HCT116 (cell line): ENCODE measurements at regions not wholly inside any gene's neighbourhood (a gene's known extent, or its start where the extent isn't known, plus 50 kb on each side); places are given as distances from the start of the nearest gene placed in this dataset.

Source experiments
- ATAC-seq: fragments of 200-7000 bp; cut with Tn5 transposase; 2 replicates; pipeline ENCODE4 v1.9.1; 2020; ENCODE audit warnings: mild to moderate bottlenecking, moderate library complexity
- BruUV-seq: library from RNA; stranded (reverse); fragments of 400-500 nt; replicated peaks from 2 replicates; lab custom pipeline; 2021; lab: Mats Ljungman, UMichigan
- CTCF ChIA-PET: fragments of 300-600 bp; sonication (Branson Sonifier 250); formaldehyde crosslinking; loops from one replicate; lab custom pipeline; 2021; ENCODE audit warnings: antibody characterized with exemption; lab: Charles Lee
- POLR2A ChIA-PET: fragments of 300-600, 350-600 bp; sonication (Branson Sonifier 250); formaldehyde crosslinking; loops from one replicate; lab custom pipeline; 2021; ENCODE audit warnings: antibody characterized with exemption; lab: Charles Lee
- RAD21 ChIA-PET, 2 experiments: fragments of 300-600 bp; sonication (Branson Sonifier 250); formaldehyde crosslinking; loops; one replicate each; lab custom pipeline; 2023; ENCODE audit warnings: low total read pairs in 2 of 2; ENCODE audit not compliant: uncharacterized antibody in 2 of 2, unreplicated experiment in 2 of 2, low non-redundant PET in 1 of 2; lab: Charles Lee
- DNase-seq: peaks from one replicate; pipeline ENCODE4 v3.0.0-alpha.2; 2010; ENCODE audit warnings: low read depth, low spot score
- H2AFZ ChIP-seq: fragments of 200-600 bp; shearing (Covaris generic), sonication (generic); 2 replicates; pipeline ENCODE4 v1.6.1; 2017; ENCODE audit warnings: low read depth, mixed run types, mixed read lengths, antibody characterized with exemption, low read length; ENCODE audit not compliant: poor library complexity, severe bottlenecking
- H3K27ac ChIP-seq: 2 replicates; pipeline ENCODE4 v1.5.1; 2012; ENCODE audit warnings: low read depth, low read length
- H3K27me3 ChIP-seq: fragments of 200-600 bp; sonication (generic); 2 replicates; pipeline ENCODE4 v1.6.1; 2016; ENCODE audit warnings: mixed run types, low read length, mixed read lengths; ENCODE audit not compliant: insufficient read depth
- H3K36me3 ChIP-seq, 2 experiments: fragments of 200-500 bp in 1 of 2; fragments of 200-600 bp in 1 of 2; sonication (Bioruptor generic) in 1 of 2; sonication (generic) in 1 of 2; 2 replicates each; pipeline versions ENCODE4 v1.5.1 to v1.6.1; 2014 to 2016; ENCODE audit warnings: low read length in 2 of 2, inconsistent platforms in 1 of 2, mixed read lengths in 1 of 2, mixed run types in 1 of 2; ENCODE audit not compliant: insufficient read depth in 2 of 2, control insufficient read depth in 1 of 2
- H3K4me1 ChIP-seq, 2 experiments: fragments of 200-600 bp in 1 of 2; sonication (generic) in 1 of 2; 2 replicates each; pipeline versions ENCODE4 v1.5.1 to v1.6.1; 2012 to 2017; ENCODE audit warnings: low read length in 2 of 2, inconsistent platforms in 1 of 2, mild to moderate bottlenecking in 1 of 2, mixed read lengths in 1 of 2, mixed run types in 1 of 2, moderate library complexity in 1 of 2; ENCODE audit not compliant: insufficient read depth in 2 of 2, control insufficient read depth in 1 of 2
- H3K4me2 ChIP-seq: fragments of 200-600 bp; sonication (generic); 2 replicates; pipeline ENCODE4 v1.6.1; 2017; ENCODE audit warnings: mixed run types, low read length, mixed read lengths
- H3K4me3 ChIP-seq, 2 experiments: fragments of 200-600 bp in 1 of 2; sonication (generic) in 1 of 2; replicated peaks in 1 of 2; 2 replicates each; pipeline ENCODE4 v1.5.1; 2011 to 2016; ENCODE audit warnings: low read length in 2 of 2, control low read depth in 1 of 2, low read depth in 1 of 2, mild to moderate bottlenecking in 1 of 2, mixed read lengths in 1 of 2, mixed run types in 1 of 2
- H3K79me2 ChIP-seq: fragments of 200-600 bp; sonication (generic); 2 replicates; pipeline ENCODE4 v1.6.1; 2017; ENCODE audit warnings: mild to moderate bottlenecking, mixed run types, low read length, moderate library complexity, mixed read lengths; ENCODE audit not compliant: insufficient read depth
- H3K9ac ChIP-seq: fragments of 200-600 bp; sonication (generic); 2 replicates; pipeline ENCODE4 v1.6.1; 2016; ENCODE audit warnings: low read length, mixed read lengths
- H3K9me2 ChIP-seq: fragments of 200-600 bp; sonication (generic), shearing (Covaris generic); 2 replicates; pipeline ENCODE4 v1.6.1; 2017; ENCODE audit warnings: mixed run types, mild to moderate bottlenecking, moderate library complexity; ENCODE audit not compliant: insufficient read depth
- H3K9me3 ChIP-seq, 2 experiments: fragments of 200-500 bp in 1 of 2; fragments of 200-600 bp in 1 of 2; sonication (Bioruptor generic) in 1 of 2; sonication (generic) in 1 of 2; 2 replicates each; pipeline ENCODE4 v1.6.1; 2014 to 2017; ENCODE audit warnings: low read length in 2 of 2, mixed read lengths in 2 of 2, inconsistent platforms in 1 of 2, low read depth in 1 of 2, mild to moderate bottlenecking in 1 of 2, mixed run types in 1 of 2, moderate library complexity in 1 of 2; ENCODE audit not compliant: control insufficient read depth in 1 of 2, insufficient read depth in 1 of 2
- H4K20me1 ChIP-seq: fragments of 200-600 bp; sonication (generic), shearing (Covaris generic); 2 replicates; pipeline ENCODE4 v1.6.1; 2017; ENCODE audit warnings: mixed run types, mild to moderate bottlenecking, moderate library complexity; ENCODE audit not compliant: insufficient read depth
- CTCF ChIP-seq, 3 experiments: fragments of 200-600 bp in 1 of 3; sonication (generic) in 1 of 3; IDR thresholded peaks in 2 of 3; conservative IDR thresholded peaks in 1 of 3; 2 replicates each; pipeline ENCODE4 v1.5.1; 2012 to 2017; ENCODE audit warnings: low read depth in 2 of 3, low read length in 2 of 3, antibody characterized with exemption in 1 of 3, borderline replicate concordance in 1 of 3, control low read depth in 1 of 3, mild to moderate bottlenecking in 1 of 3, mixed read lengths in 1 of 3, mixed run types in 1 of 3, moderate library complexity in 1 of 3; ENCODE audit not compliant: insufficient read depth in 1 of 3
- ELF1 ChIP-seq: IDR thresholded peaks from 2 replicates; pipeline ENCODE4 v1.6.1; 2012; ENCODE audit warnings: low read depth, borderline replicate concordance
- EZH2phosphoT487 ChIP-seq: fragments of 200-600 bp; IDR thresholded peaks from 2 replicates; pipeline ENCODE4 v1.6.1; 2018; ENCODE audit warnings: antibody characterized with exemption, borderline replicate concordance
- MAX ChIP-seq: IDR thresholded peaks from 2 replicates; pipeline ENCODE4 v1.6.1; 2012
- POLR2A ChIP-seq: IDR thresholded peaks from 2 replicates; pipeline ENCODE4 v1.7.0; 2011; ENCODE audit warnings: borderline replicate concordance; ENCODE audit not compliant: insufficient read depth, insufficient read length; ENCODE audit errors: extremely low read depth
- REST ChIP-seq: IDR thresholded peaks from 2 replicates; pipeline ENCODE4 v1.6.1; 2012; ENCODE audit warnings: low read depth
- ZBTB33 ChIP-seq: IDR thresholded peaks from 2 replicates; pipeline ENCODE4 v1.6.1; 2011; ENCODE audit warnings: mild to moderate bottlenecking, low read length, moderate library complexity; ENCODE audit not compliant: insufficient replicate concordance; ENCODE audit errors: extremely low read depth
- ZFX ChIP-seq: fragments of 450-650 bp; IDR thresholded peaks from 2 replicates; pipeline ENCODE4 v1.6.1; 2017
- intact Hi-C: fragments of 100-400 bp; cut with micrococcal nuclease; formaldehyde crosslinking; loops from 2 replicates; pipeline ENCODE4 v1.10.0; 2022

- ChIA-PET POLR2A (no interaction called here), RAD21 (no interaction called here)
- no peak for DNase-seq
- Histone ChIP-seq H4K20me1 (no peaks in the 10 kb centered on the region), H3K9ac (no peak overlapping the region)
- TF ChIP-seq REST (no peak), ZFX (no peak), EZH2phosphoT487 (no peak), POLR2A (no peak), MAX (no peak)
- TF ChIP-seq, all 23 proteins: peak for 0
- no peaks in the 10 kb centered on the region for H3K27me3 ChIP-seq
- H2AFZ ChIP-seq: no peak overlapping the region
- no peaks in the 10 kb centered on the region for H3K36me3 ChIP-seq
- no peak overlapping the region for H3K27ac ChIP-seq
- no peak overlapping the region for H3K4me2 ChIP-seq
- H3K4me1 ChIP-seq: no peaks in the 10 kb centered on the region
- no TSS peak for BruUV-seq
- H3K79me2 ChIP-seq: no peaks in the 10 kb centered on the region
- no peaks in the 10 kb centered on the region for H3K9me2 ChIP-seq
- H3K9me3 ChIP-seq: no peaks in the 10 kb centered on the region
- no peak for ATAC-seq
- CTCF ChIA-PET: no interaction called here
- intact Hi-C loops: no loop called here
- no peak overlapping the region for H3K4me3 ChIP-seq
These were observed 559.0 kb downstream of the PDCD6IP start for GRCh38 chr3:34357461-34357860.

GRCh38 chr3:34359064-34359463 is 560.6 kb downstream of the PDCD6IP start:
- Histone ChIP-seq H3K27me3 (no peaks in the 10 kb centered on the region), H3K79me2 (no peaks in the 10 kb centered on the region), H3K4me3 (no peak overlapping the region), H2AFZ (no peak overlapping the region), H3K27ac (no peak overlapping the region), H3K36me3 (no peaks in the 10 kb centered on the region), H3K9ac (no peak overlapping the region)
- ATAC-seq (no peak), DNase-seq (no peak)
- POLR2A ChIA-PET: no interaction called here
- BruUV-seq: no TSS peak
- CTCF ChIA-PET: no interaction called here
- TF ChIP-seq CTCF (IDR thresholded peaks at IDR 0.05 in 2 of 3, conservative IDR thresholded peaks at IDR 0.05 in 1 of 3; ENCODE audit: borderline replicate concordance in 1 of 3, insufficient read depth in 1 of 3, low read depth in 2 of 3, low read length in 2 of 3): no peak
- TF ChIP-seq ZBTB33: no peak
- no peak for TF ChIP-seq ELF1
- TF ChIP-seq, all 23 proteins: peak for 0
- Histone ChIP-seq H3K9me3 (no peaks in the 10 kb centered on the region), H3K4me1 (no peaks in the 10 kb centered on the region), H3K9me2 (no peaks in the 10 kb centered on the region), H3K4me2 (no peak overlapping the region), H4K20me1 (no peaks in the 10 kb centered on the region)
- RAD21 ChIA-PET: no interaction called here
- intact Hi-C loops: no loop called here
